ENCODE measurements at regions not wholly inside any gene's neighbourhood (a gene's known extent, or its start where the extent isn't known, plus 50 kb on each side); places are given as distances from the start of the nearest gene placed in this dataset.

- Mint-ChIP-seq H3K9me3 (no peaks in the 10 kb centered on the region), H3K27ac (no peak overlapping the region), H3K4me1 (ENCODE audit: unreplicated experiment) (no peaks in the 10 kb centered on the region), H3K36me3 (peaks cover 12% of the 10 kb centered on the region), H3K27me3 (no peaks in the 10 kb centered on the region), H3K4me3 (no peak overlapping the region)
- no peak for DNase-seq (ENCODE audit: extremely low spot score, unreplicated experiment)
- TF ChIP-seq, protein P1, sequence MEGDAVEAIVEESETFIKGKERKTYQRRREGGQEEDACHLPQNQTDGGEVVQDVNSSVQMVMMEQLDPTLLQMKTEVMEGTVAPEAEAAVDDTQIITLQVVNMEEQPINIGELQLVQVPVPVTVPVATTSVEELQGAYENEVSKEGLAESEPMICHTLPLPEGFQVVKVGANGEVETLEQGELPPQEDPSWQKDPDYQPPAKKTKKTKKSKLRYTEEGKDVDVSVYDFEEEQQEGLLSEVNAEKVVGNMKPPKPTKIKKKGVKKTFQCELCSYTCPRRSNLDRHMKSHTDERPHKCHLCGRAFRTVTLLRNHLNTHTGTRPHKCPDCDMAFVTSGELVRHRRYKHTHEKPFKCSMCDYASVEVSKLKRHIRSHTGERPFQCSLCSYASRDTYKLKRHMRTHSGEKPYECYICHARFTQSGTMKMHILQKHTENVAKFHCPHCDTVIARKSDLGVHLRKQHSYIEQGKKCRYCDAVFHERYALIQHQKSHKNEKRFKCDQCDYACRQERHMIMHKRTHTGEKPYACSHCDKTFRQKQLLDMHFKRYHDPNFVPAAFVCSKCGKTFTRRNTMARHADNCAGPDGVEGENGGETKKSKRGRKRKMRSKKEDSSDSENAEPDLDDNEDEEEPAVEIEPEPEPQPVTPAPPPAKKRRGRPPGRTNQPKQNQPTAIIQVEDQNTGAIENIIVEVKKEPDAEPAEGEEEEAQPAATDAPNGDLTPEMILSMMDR (conservative IDR thresholded peaks at IDR 0.05): no peak
Measured at GRCh38 chr4:122203407-122203806, 51.3 kb downstream of the BLTP1 start.

DNA sequence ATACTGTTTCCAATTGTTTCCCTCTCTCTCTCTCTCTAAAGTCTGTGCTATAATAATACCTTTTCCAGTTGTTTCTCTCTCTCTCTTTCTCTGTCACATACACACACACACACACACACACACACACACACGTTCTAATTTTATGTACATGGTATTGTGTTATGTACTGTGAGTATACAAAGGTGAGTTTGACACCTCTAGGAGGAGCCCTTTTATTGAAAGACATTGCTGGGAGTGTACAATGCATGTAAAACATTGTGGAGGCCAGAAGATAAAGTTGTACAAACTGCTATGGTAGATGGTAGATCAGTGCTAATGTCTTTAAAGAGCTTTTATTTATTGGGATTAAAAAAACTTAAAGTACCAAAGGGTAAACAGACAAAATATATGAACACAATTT is 53.6 kb downstream of the BLTP1 start:
- no peaks in the 10 kb centered on the region for H3K4me1 Mint-ChIP-seq (ENCODE audit: unreplicated experiment)
- H3K9me3 Mint-ChIP-seq: no peaks in the 10 kb centered on the region
- H3K4me3 Mint-ChIP-seq: no peak overlapping the region
- TF ChIP-seq, protein P1 (conservative IDR thresholded peaks at IDR 0.05): no peak
- no peak for DNase-seq (ENCODE audit: extremely low spot score, unreplicated experiment)
- peaks cover 13% of the 10 kb centered on the region for H3K36me3 Mint-ChIP-seq
- H3K27me3 Mint-ChIP-seq: no peaks in the 10 kb centered on the region
- no peak overlapping the region for H3K27ac Mint-ChIP-seq

DNA sequence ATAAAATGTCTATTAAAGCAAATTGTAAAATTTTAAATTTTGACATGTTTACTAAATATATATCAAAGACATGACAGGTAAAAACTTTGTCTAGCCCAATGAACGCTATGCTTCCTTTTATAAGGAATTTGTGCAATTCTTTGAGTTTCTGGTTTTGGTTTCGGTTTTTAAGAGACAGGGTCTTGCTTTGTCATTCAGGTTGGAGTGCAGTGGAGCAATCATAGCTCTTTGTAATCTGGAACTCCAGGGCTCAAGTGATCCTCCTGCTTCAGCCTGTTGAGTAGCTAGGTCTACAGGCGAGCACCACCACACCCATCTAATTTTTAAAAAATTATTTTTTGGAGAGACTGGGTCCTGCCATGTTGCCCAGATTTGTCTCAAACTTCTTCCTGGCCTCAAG is 60.7 kb downstream of the BLTP1 start:
- Mint-ChIP-seq H3K9me3 (no peaks in the 10 kb centered on the region), H3K4me1 (ENCODE audit: unreplicated experiment) (no peaks in the 10 kb centered on the region), H3K36me3 (peaks cover 30% of the 10 kb centered on the region), H3K4me3 (no peak overlapping the region), H3K27me3 (no peaks in the 10 kb centered on the region), H3K27ac (no peak overlapping the region)
- no peak for DNase-seq (ENCODE audit: extremely low spot score, unreplicated experiment)
- TF ChIP-seq, protein P1 (conservative IDR thresholded peaks at IDR 0.05): no peak

GRCh38 chr4:122218762-122219161 is 66.6 kb downstream of the BLTP1 start:
- H3K27ac Mint-ChIP-seq: no peak overlapping the region
- TF ChIP-seq, protein P1 (conservative IDR thresholded peaks at IDR 0.05): peak; percentile 63
- H3K9me3 Mint-ChIP-seq: no peaks in the 10 kb centered on the region
- H3K36me3 Mint-ChIP-seq: peaks cover 22% of the 10 kb centered on the region
- H3K4me1 Mint-ChIP-seq (ENCODE audit: unreplicated experiment): no peaks in the 10 kb centered on the region
- H3K4me3 Mint-ChIP-seq: no peak overlapping the region
- H3K27me3 Mint-ChIP-seq: no peaks in the 10 kb centered on the region
- no peak for DNase-seq (ENCODE audit: extremely low spot score, unreplicated experiment)

GRCh38 chr4:122219356-122219755 is 67.2 kb downstream of the BLTP1 start:
- Mint-ChIP-seq H3K4me1 (ENCODE audit: unreplicated experiment) (no peaks in the 10 kb centered on the region), H3K27me3 (no peaks in the 10 kb centered on the region)
- no peak for DNase-seq (ENCODE audit: extremely low spot score, unreplicated experiment)

More at GRCh38 chr4:122219356-122219755, 67.2 kb downstream of the BLTP1 start:
- no peak overlapping the region for H3K4me3 Mint-ChIP-seq
- H3K36me3 Mint-ChIP-seq: peaks cover 22% of the 10 kb centered on the region
- TF ChIP-seq, protein P1 (conservative IDR thresholded peaks at IDR 0.05): no peak
- no peaks in the 10 kb centered on the region for H3K9me3 Mint-ChIP-seq
- H3K27ac Mint-ChIP-seq: no peak overlapping the region
